ENCODE measurements at regions not wholly inside any gene's neighbourhood (a gene's known extent, or its start where the extent isn't known, plus 50 kb on each side); places are given as distances from the start of the nearest gene placed in this dataset.

GRCh38 chr9:90058182-90058763, 453.5 kb downstream of the GADD45G start:
- no peak for TF ChIP-seq BCLAF1 (IDR thresholded peaks at IDR 0.05)
- TF ChIP-seq ZNF24 (IDR thresholded peaks at IDR 0.05) = no peak
- RAD21 ChIA-PET (ENCODE audit: unreplicated experiment) = no interaction called here
- DNase-seq (ENCODE audit: low read depth, low spot score) = no peak
- peaks cover 0 to 2% of the 10 kb centered on the region in 2 experiments; a peak in 1 of 4 replicates for H3K27me3 ChIP-seq (replicated peaks in 1 of 2; ENCODE audit: control insufficient read depth in 2 of 2, insufficient read depth in 2 of 2, low read length in 1 of 2)
- SMC1A ChIA-PET (ENCODE audit: uncharacterized antibody, unreplicated experiment) = no interaction called here
- CTCF ChIA-PET = interaction anchor here (0.6 kb wide), 1 partner anchor 41 kb away, joined by 3 read pairs; no protein-coding TSS in a partner anchor
- H3K36me3 ChIP-seq (ENCODE audit: control insufficient read depth in 2 of 2, insufficient read depth in 2 of 2, low read length in 1 of 2) = no peaks in the 10 kb centered on the region
- no peak overlapping the region for H3K4me3 ChIP-seq
- H3K9me3 ChIP-seq (replicated peaks; ENCODE audit: control insufficient read depth, insufficient read depth, low read length) = no peaks in the 10 kb centered on the region
- POLR2A ChIA-PET = no interaction called here
- no peak for ATAC-seq
- H2AFZ ChIP-seq (ENCODE audit: control insufficient read depth, low read depth, low read length) = no peak overlapping the region
- no TSS peak for BruUV-seq (replicated peaks)
- no peak overlapping the region for H3K9ac ChIP-seq (ENCODE audit: control insufficient read depth, insufficient read depth, low read length)
- H4K20me1 ChIP-seq (ENCODE audit: control insufficient read depth, insufficient read depth) = no peaks in the 10 kb centered on the region
- no peak for FAIRE-seq
- 31% methylated on average over 6 of the region's 6 CpGs for WGBS (ENCODE audit: insufficient coverage, insufficient replicate concordance, low lambda C conversion rate, missing lambda C conversion rate)
- H3K27ac ChIP-seq (ENCODE audit: control insufficient read depth, insufficient read depth) = no peak overlapping the region
- intact Hi-C loops (cut with micrococcal nuclease; ENCODE audit: unreplicated experiment) (no loop called here), in situ Hi-C loops (cut with MboI) (no loop called here)
- no peak overlapping the region for H3K4me2 ChIP-seq (ENCODE audit: control insufficient read depth, insufficient read depth)
- H3K4me1 ChIP-seq (ENCODE audit: control insufficient read depth, insufficient read depth, low read length) = no peaks in the 10 kb centered on the region
- no peaks in the 10 kb centered on the region for H3K79me2 ChIP-seq (ENCODE audit: control insufficient read depth, insufficient read depth, low read length)

GRCh38 chr9:90059436-90059835, 454.6 kb downstream of the GADD45G start:
- RAD21 ChIA-PET (ENCODE audit: unreplicated experiment) = no interaction called here
- CTCF ChIA-PET = interaction anchor here (0.7 kb wide), 1 partner anchor 459 kb away, joined by 3 read pairs; no protein-coding TSS in a partner anchor
- POLR2A ChIA-PET = no interaction called here
- Histone ChIP-seq H3K27ac (ENCODE audit: control insufficient read depth, insufficient read depth) (no peak overlapping the region), H3K36me3 (ENCODE audit: control insufficient read depth in 2 of 2, insufficient read depth in 2 of 2, low read length in 1 of 2) (no peaks in the 10 kb centered on the region), H3K4me3 (no peak overlapping the region), H3K27me3 (replicated peaks in 1 of 2; ENCODE audit: control insufficient read depth in 2 of 2, insufficient read depth in 2 of 2, low read length in 1 of 2) (peaks cover 0 to 2% of the 10 kb centered on the region in 2 experiments; a peak in 1 of 4 replicates), H3K4me1 (ENCODE audit: control insufficient read depth, insufficient read depth, low read length) (no peaks in the 10 kb centered on the region), H2AFZ (ENCODE audit: control insufficient read depth, low read depth, low read length) (no peak overlapping the region), H3K9ac (ENCODE audit: control insufficient read depth, insufficient read depth, low read length) (no peak overlapping the region), H3K9me3 (replicated peaks; ENCODE audit: control insufficient read depth, insufficient read depth, low read length) (no peaks in the 10 kb centered on the region), H3K79me2 (ENCODE audit: control insufficient read depth, insufficient read depth, low read length) (no peaks in the 10 kb centered on the region), H4K20me1 (ENCODE audit: control insufficient read depth, insufficient read depth) (no peaks in the 10 kb centered on the region), H3K4me2 (ENCODE audit: control insufficient read depth, insufficient read depth) (no peak overlapping the region)
- intact Hi-C loops (cut with micrococcal nuclease; ENCODE audit: unreplicated experiment) = no loop called here
- in situ Hi-C loops (cut with MboI) = no loop called here
- ATAC-seq = no peak
- WGBS (ENCODE audit: insufficient coverage, insufficient replicate concordance, low lambda C conversion rate, missing lambda C conversion rate) = 61% methylated on average over 8 of the region's 8 CpGs
- no TSS peak for BruUV-seq (replicated peaks)
- DNase-seq (ENCODE audit: low read depth, low spot score) = no peak
- SMC1A ChIA-PET (ENCODE audit: uncharacterized antibody, unreplicated experiment) = no interaction called here
- no peak for FAIRE-seq
- TF ChIP-seq MEF2B (IDR thresholded peaks at IDR 0.05; ENCODE audit: partially characterized antibody, poor library complexity, severe bottlenecking) (no peak), REST (IDR thresholded peaks at IDR 0.05; ENCODE audit: low read depth, low read length) (no peak), NRF1 (conservative IDR thresholded peaks at IDR 0.05; ENCODE audit: low read depth, low read length) (no peak), STAT1 (conservative IDR thresholded peaks at IDR 0.05) (no peak), ZNF622 (IDR thresholded peaks at IDR 0.05) (no peak), RBBP5 (conservative IDR thresholded peaks at IDR 0.05) (no peak), POLR2AphosphoS2 (IDR thresholded peaks at IDR 0.05; ENCODE audit: low read depth, low read length) (no peak), ETV6 (conservative IDR thresholded peaks at IDR 0.05 in 1 of 2, IDR thresholded peaks at IDR 0.05 in 1 of 2; ENCODE audit: borderline replicate concordance in 1 of 2, low read depth in 1 of 2) (no peak), RAD51 (IDR thresholded peaks at IDR 0.05) (no peak)
